Endothelial cell of umbilical vein (primary cell): ENCODE measurements at regions not wholly inside any gene's neighbourhood (a gene's known extent, or its start where the extent isn't known, plus 50 kb on each side); places are given as distances from the start of the nearest gene placed in this dataset.

Source experiments
- BruUV-seq: library from RNA; stranded (reverse); fragments of 400-500 nt; replicated peaks from 2 replicates; lab custom pipeline; 2021; lab: Mats Ljungman, UMichigan
- CTCF ChIA-PET: fragments of 300-600, 350-600 bp; sonication (Branson Sonifier 250); formaldehyde crosslinking; loops from one replicate; lab custom pipeline; 2021; ENCODE audit warnings: antibody characterized with exemption, inconsistent platforms; lab: Charles Lee
- POLR2A ChIA-PET: fragments of 300-600, 350-600 bp; sonication (Branson Sonifier 250); formaldehyde crosslinking; loops from one replicate; lab custom pipeline; 2021; ENCODE audit warnings: antibody characterized with exemption, inconsistent platforms; lab: Charles Lee
- DNase-seq: peaks from one replicate; pipeline ENCODE4 v3.0.0-alpha.2; 2011; ENCODE audit warnings: low read depth, low spot score
- FAIRE-seq: peaks from 2 replicates; lab custom pipeline; 2011; peaks lifted over from hg19 to GRCh38; lab: Jason Lieb, UNC
- H2AFZ ChIP-seq: 2 replicates; pipeline ENCODE4 v1.6.0; 2012; ENCODE audit warnings: low read depth, low read length, control low read depth, inconsistent platforms
- H3K27ac ChIP-seq: 2 replicates; pipeline ENCODE4 v1.5.1; 2011; ENCODE audit warnings: low read depth, mild to moderate bottlenecking, control low read depth, low read length, moderate library complexity; ENCODE audit not compliant: insufficient read depth
- H3K27me3 ChIP-seq, 2 experiments: 2 replicates each; pipeline versions ENCODE4 v1.6.0 to v1.6.1; 2011; ENCODE audit warnings: low read length in 2 of 2, mixed read lengths in 1 of 2; ENCODE audit not compliant: control insufficient read depth in 2 of 2, insufficient read depth in 2 of 2
- H3K36me3 ChIP-seq, 2 experiments: 2 replicates in 1 of 2; 3 replicates in 1 of 2; pipeline ENCODE4 v1.5.1; 2011; ENCODE audit warnings: low read length in 2 of 2, mild to moderate bottlenecking in 1 of 2, moderate library complexity in 1 of 2; ENCODE audit not compliant: control insufficient read depth in 2 of 2, insufficient read depth in 2 of 2; ENCODE audit errors: extremely low read depth in 1 of 2
- H3K4me1 ChIP-seq: 3 replicates; pipeline ENCODE4 v1.5.1; 2011; ENCODE audit warnings: mild to moderate bottlenecking, low read length; ENCODE audit not compliant: control insufficient read depth, insufficient read depth; ENCODE audit errors: extremely low read depth
- H3K4me2 ChIP-seq: 2 replicates; pipeline ENCODE4 v1.6.1; 2011; ENCODE audit warnings: low read length, control low read depth, mixed read lengths; ENCODE audit not compliant: insufficient read depth
- H3K4me3 ChIP-seq, 3 experiments: fragments of 200-600 bp in 1 of 3; sonication (generic), shearing (Covaris generic) in 1 of 3; replicated peaks in 1 of 3; 2 replicates each; pipeline ENCODE4 v1.5.1; 2011 to 2016; ENCODE audit warnings: control low read depth in 3 of 3, low read length in 3 of 3, mild to moderate bottlenecking in 2 of 3, inconsistent platforms in 1 of 3, low read depth in 1 of 3, moderate library complexity in 1 of 3; ENCODE audit not compliant: insufficient read depth in 1 of 3
- H3K79me2 ChIP-seq: 2 replicates; pipeline ENCODE4 v1.6.0; 2012; ENCODE audit warnings: low read length, inconsistent platforms; ENCODE audit not compliant: control insufficient read depth, insufficient read depth
- H3K9ac ChIP-seq: replicated peaks from 2 replicates; pipeline ENCODE3; 2011; ENCODE audit warnings: low read length, control low read depth; ENCODE audit not compliant: insufficient read depth; ENCODE audit errors: extremely low read depth
- H3K9me1 ChIP-seq: replicated peaks from 3 replicates; pipeline ENCODE4 v1.6.0; 2011; ENCODE audit warnings: mild to moderate bottlenecking, low read length; ENCODE audit not compliant: control insufficient read depth, insufficient read depth; ENCODE audit errors: extremely low read depth
- H3K9me3 ChIP-seq: replicated peaks from 2 replicates; pipeline ENCODE4 v1.5.1; 2012; ENCODE audit warnings: low read length, inconsistent platforms; ENCODE audit not compliant: control insufficient read depth, insufficient read depth
- H4K20me1 ChIP-seq: replicated peaks from 2 replicates; pipeline ENCODE3; 2011; ENCODE audit warnings: mild to moderate bottlenecking, low read length; ENCODE audit not compliant: control insufficient read depth, insufficient read depth; ENCODE audit errors: extremely low read depth
- EZH2 ChIP-seq: IDR thresholded peaks from 2 replicates; pipeline ENCODE4 v1.6.1; 2012; ENCODE audit warnings: borderline replicate concordance, low read depth, mild to moderate bottlenecking, moderate library complexity, low read length, inconsistent platforms; ENCODE audit not compliant: severe bottlenecking
- FOS ChIP-seq: IDR thresholded peaks from 2 replicates; pipeline ENCODE4 v1.6.1; 2011; ENCODE audit warnings: mild to moderate bottlenecking, low read length, moderate library complexity, borderline replicate concordance; ENCODE audit not compliant: insufficient read depth
- GATA2 ChIP-seq: IDR thresholded peaks from 2 replicates; pipeline ENCODE4 v1.7.0; 2011; ENCODE audit warnings: low read depth, mild to moderate bottlenecking, moderate library complexity, mixed read lengths, low read length; ENCODE audit not compliant: insufficient read length, insufficient read depth
- JUN ChIP-seq: IDR thresholded peaks from 2 replicates; pipeline ENCODE4 v1.6.1; 2011; ENCODE audit warnings: borderline replicate concordance, low read depth; ENCODE audit not compliant: insufficient read length, insufficient read depth
- MYC ChIP-seq: IDR thresholded peaks from one replicate; pipeline ENCODE4 v1.6.1; 2011; ENCODE audit warnings: mild to moderate bottlenecking, low read depth, low read length
- POLR2A ChIP-seq: IDR thresholded peaks from 2 replicates; pipeline ENCODE4 v1.6.1; 2012; ENCODE audit warnings: low read depth, mild to moderate bottlenecking, control low read depth, low read length
- POLR2AphosphoS5 ChIP-seq: IDR thresholded peaks from 2 replicates; pipeline ENCODE4 v1.6.1; 2012; ENCODE audit warnings: low read depth, mild to moderate bottlenecking, control low read depth, low read length, moderate library complexity; ENCODE audit not compliant: insufficient read depth
- dilution Hi-C: fragments of 300-500 bp; cut with MboI; formaldehyde crosslinking; loops from one replicate; pipeline ENCODE4 v1.15.0; 2019; ENCODE audit warnings: low sequenced_read_pairs; ENCODE audit not compliant: extremely low pct_ligation_motif_present
- intact Hi-C: fragments of 100-400 bp; cut with micrococcal nuclease; formaldehyde crosslinking; loops from one replicate; pipeline ENCODE4 v1.10.0; 2022
- TF ChIP-seq, protein P1 (sequence below), 2 donors: IDR thresholded peaks; 1 replicate in 1 of 2; 2 replicates in 1 of 2; pipeline ENCODE4 v1.5.1; 2011; ENCODE audit warnings: low read length in 2 of 2, mild to moderate bottlenecking in 2 of 2, moderate library complexity in 2 of 2, control low read depth in 1 of 2, inconsistent platforms in 1 of 2, low read depth in 1 of 2; ENCODE audit not compliant: insufficient read depth in 1 of 2; ENCODE audit errors: extremely low read depth in 1 of 2
- TF ChIP-seq, protein P2 (sequence below): IDR thresholded peaks from 2 replicates; pipeline ENCODE4 v1.6.1; 2011; ENCODE audit not compliant: insufficient read depth, insufficient read length

DNA sequence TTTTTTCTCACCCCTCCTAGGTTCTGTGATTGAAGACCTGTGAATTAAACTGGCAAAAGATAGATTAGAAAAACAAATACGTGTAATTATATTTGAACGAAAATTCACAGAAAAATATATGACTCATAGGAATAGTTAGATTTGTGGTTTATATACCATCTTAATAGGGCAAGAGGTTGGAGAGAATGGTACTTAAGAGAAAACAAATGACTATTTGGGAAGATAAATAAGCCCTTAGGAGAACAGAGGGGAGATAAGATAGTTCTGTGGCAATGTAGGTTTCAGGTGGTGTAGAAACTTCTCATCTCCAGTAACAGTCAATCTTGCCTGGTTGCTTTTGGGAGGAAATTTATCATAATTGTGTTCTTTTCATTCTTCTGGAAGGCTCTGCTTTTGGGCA is 122.0 kb downstream of the PRDM9 start:
- ChIA-PET POLR2A (no interaction called here), CTCF (no interaction called here)
- intact Hi-C loops (no loop called here), dilution Hi-C loops (no loop called here)
- H3K79me2 ChIP-seq: no peaks in the 10 kb centered on the region
- no peak overlapping the region for H2AFZ ChIP-seq
- BruUV-seq: no TSS peak
- FAIRE-seq (no peak), DNase-seq (no peak)
- H3K36me3 ChIP-seq: no peaks in the 10 kb centered on the region
- H3K4me1 ChIP-seq: no peaks in the 10 kb centered on the region
- H3K9ac ChIP-seq: no peak overlapping the region
- no peak for TF ChIP-seq JUN
- no peak overlapping the region for H3K4me2 ChIP-seq
- no peaks in the 10 kb centered on the region for H4K20me1 ChIP-seq
- no peaks in the 10 kb centered on the region for H3K9me1 ChIP-seq
- H3K4me3 ChIP-seq: no peak overlapping the region
- no peaks in the 10 kb centered on the region for H3K27me3 ChIP-seq
- H3K9me3 ChIP-seq: peaks cover 2% of the 10 kb centered on the region
- H3K27ac ChIP-seq: no peak overlapping the region

DNA sequence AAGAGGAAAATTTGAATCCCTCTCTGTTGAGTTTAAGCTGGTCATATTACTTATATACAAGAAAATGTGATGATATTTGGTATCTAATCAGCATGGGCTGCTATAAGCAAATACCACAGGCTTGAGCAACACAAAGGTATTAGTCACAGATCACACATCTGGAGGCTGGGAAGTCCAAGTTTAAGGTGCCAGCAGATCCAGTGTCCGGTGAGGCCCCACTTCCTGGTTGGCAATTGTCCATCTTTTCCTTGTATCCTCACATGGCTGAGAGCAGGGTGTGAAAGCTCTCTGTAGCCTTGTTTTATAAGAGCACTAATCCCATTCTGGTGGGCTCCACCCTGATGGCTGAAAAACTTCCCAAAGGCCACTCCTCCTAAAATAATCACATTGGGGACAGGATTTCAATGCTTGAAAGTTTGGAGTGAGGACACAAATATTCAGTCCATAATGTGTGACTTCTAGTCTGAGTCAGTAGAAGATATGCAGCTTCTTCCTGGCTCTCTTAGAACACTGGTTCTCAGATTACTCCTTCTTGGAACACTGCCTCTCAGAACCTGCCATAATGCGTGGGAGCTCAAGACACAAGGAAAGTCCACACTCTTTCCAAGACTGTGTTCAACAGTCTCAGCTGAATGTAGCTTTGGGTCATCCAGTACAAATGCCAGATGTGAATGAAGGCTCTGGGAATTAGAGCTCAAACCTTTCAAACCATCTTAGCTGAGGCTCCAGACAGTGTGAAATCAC is 124.1 kb downstream of the PRDM9 start:
- BruUV-seq: no TSS peak
- Histone ChIP-seq H3K9me3 (peaks cover 2% of the 10 kb centered on the region), H3K79me2 (no peaks in the 10 kb centered on the region), H3K4me2 (no peak overlapping the region), H3K4me1 (no peaks in the 10 kb centered on the region), H3K27ac (no peak overlapping the region), H3K4me3 (no peak overlapping the region), H3K27me3 (no peaks in the 10 kb centered on the region), H3K9me1 (no peaks in the 10 kb centered on the region), H3K9ac (no peak overlapping the region), H4K20me1 (no peaks in the 10 kb centered on the region), H3K36me3 (no peaks in the 10 kb centered on the region), H2AFZ (no peak overlapping the region)
- CTCF ChIA-PET: no interaction called here
- dilution Hi-C loops (no loop called here), intact Hi-C loops (no loop called here)
- TF ChIP-seq POLR2AphosphoS5 (no peak), FOS (no peak), GATA2 (no peak), MYC (no peak), POLR2A (no peak), JUN (no peak), EZH2 (no peak)
- TF ChIP-seq, protein P1, sequence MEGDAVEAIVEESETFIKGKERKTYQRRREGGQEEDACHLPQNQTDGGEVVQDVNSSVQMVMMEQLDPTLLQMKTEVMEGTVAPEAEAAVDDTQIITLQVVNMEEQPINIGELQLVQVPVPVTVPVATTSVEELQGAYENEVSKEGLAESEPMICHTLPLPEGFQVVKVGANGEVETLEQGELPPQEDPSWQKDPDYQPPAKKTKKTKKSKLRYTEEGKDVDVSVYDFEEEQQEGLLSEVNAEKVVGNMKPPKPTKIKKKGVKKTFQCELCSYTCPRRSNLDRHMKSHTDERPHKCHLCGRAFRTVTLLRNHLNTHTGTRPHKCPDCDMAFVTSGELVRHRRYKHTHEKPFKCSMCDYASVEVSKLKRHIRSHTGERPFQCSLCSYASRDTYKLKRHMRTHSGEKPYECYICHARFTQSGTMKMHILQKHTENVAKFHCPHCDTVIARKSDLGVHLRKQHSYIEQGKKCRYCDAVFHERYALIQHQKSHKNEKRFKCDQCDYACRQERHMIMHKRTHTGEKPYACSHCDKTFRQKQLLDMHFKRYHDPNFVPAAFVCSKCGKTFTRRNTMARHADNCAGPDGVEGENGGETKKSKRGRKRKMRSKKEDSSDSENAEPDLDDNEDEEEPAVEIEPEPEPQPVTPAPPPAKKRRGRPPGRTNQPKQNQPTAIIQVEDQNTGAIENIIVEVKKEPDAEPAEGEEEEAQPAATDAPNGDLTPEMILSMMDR (IDR thresholded peaks at IDR 0.05; ENCODE audit: extremely low read depth in 1 of 2, insufficient read depth in 1 of 2, low read depth in 1 of 2, low read length in 2 of 2): no peak
- TF ChIP-seq, protein P2, sequence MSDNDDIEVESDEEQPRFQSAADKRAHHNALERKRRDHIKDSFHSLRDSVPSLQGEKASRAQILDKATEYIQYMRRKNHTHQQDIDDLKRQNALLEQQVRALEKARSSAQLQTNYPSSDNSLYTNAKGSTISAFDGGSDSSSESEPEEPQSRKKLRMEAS: no peak
- DNase-seq (no peak), FAIRE-seq (no peak)
- POLR2A ChIA-PET: interaction anchor here (0.5 kb wide), 1 partner anchor 300 kb away, joined by 5 read pairs; no protein-coding TSS in a partner anchor
